ENCODE measurements at regions not wholly inside any gene's neighbourhood (a gene's known extent, or its start where the extent isn't known, plus 50 kb on each side); places are given as distances from the start of the nearest gene placed in this dataset.

GRCh38 chr1:25048728-25049127 is 118.7 kb upstream of the RUNX3 start:
- H3K4me3 ChIP-seq (replicated peaks in 1 of 4; ENCODE audit: control extremely low read depth in 1 of 4, insufficient read depth in 1 of 4, low read depth in 3 of 4, low read length in 4 of 4): no peak overlapping the region
- no peak overlapping the region for H3K27ac ChIP-seq (ENCODE audit: insufficient read depth, low read length)
- TF ChIP-seq EZH2 (IDR thresholded peaks at IDR 0.05; ENCODE audit: low read length, missing control alignments) (no peak), CTCF (conservative IDR thresholded peaks at IDR 0.05 in 1 of 2, IDR thresholded peaks at IDR 0.05 in 1 of 2; ENCODE audit: low read depth in 1 of 2, low read length in 2 of 2) (no peak)
- H3K27me3 ChIP-seq (ENCODE audit: control insufficient read depth, insufficient read depth, low read length): no peaks in the 10 kb centered on the region
- no peaks in the 10 kb centered on the region for H3K9me3 ChIP-seq (ENCODE audit: control insufficient read depth, insufficient read depth, low read depth, low read length)
- no peaks in the 10 kb centered on the region for H3K36me3 ChIP-seq (ENCODE audit: control insufficient read depth, insufficient read depth, low read length)
- no peaks in the 10 kb centered on the region for H3K79me2 ChIP-seq (ENCODE audit: control insufficient read depth, insufficient read depth, low read length)
- no peak overlapping the region for H3K4me2 ChIP-seq (ENCODE audit: extremely low read depth, insufficient read depth, low read length)
- H3K9ac ChIP-seq (ENCODE audit: insufficient read depth, low read length): no peak overlapping the region
- DNase-seq (ENCODE audit: low read depth in 2 of 2): no peak
- no peaks in the 10 kb centered on the region for H4K20me1 ChIP-seq (ENCODE audit: control insufficient read depth, extremely low read depth, insufficient read depth, low read length)
- H3K4me1 ChIP-seq (ENCODE audit: control insufficient read depth, extremely low read depth, insufficient read depth, low read length): no peaks in the 10 kb centered on the region
- H2AFZ ChIP-seq (ENCODE audit: low read length): no peak overlapping the region

- DNase-seq (ENCODE audit: low read depth in 2 of 2): no peak
- H3K27me3 ChIP-seq (ENCODE audit: control insufficient read depth, insufficient read depth, low read length): no peaks in the 10 kb centered on the region
Observed at GRCh38 chr1:25047506-25048240, 117.6 kb upstream of the RUNX3 start.

GRCh38 chr1:25046194-25046532 is 116.1 kb upstream of the RUNX3 start:
- Histone ChIP-seq H3K4me2 (ENCODE audit: extremely low read depth, insufficient read depth, low read length) (no peak overlapping the region), H3K36me3 (ENCODE audit: control insufficient read depth, insufficient read depth, low read length) (no peaks in the 10 kb centered on the region), H3K4me3 (replicated peaks in 1 of 4; ENCODE audit: control extremely low read depth in 1 of 4, insufficient read depth in 1 of 4, low read depth in 3 of 4, low read length in 4 of 4) (no peak overlapping the region), H3K4me1 (ENCODE audit: control insufficient read depth, extremely low read depth, insufficient read depth, low read length) (no peaks in the 10 kb centered on the region), H3K27me3 (ENCODE audit: control insufficient read depth, insufficient read depth, low read length) (no peaks in the 10 kb centered on the region), H3K9me3 (ENCODE audit: control insufficient read depth, insufficient read depth, low read depth, low read length) (no peaks in the 10 kb centered on the region), H3K27ac (ENCODE audit: insufficient read depth, low read length) (no peak overlapping the region), H3K79me2 (ENCODE audit: control insufficient read depth, insufficient read depth, low read length) (no peaks in the 10 kb centered on the region), H4K20me1 (ENCODE audit: control insufficient read depth, extremely low read depth, insufficient read depth, low read length) (no peaks in the 10 kb centered on the region), H3K9ac (ENCODE audit: insufficient read depth, low read length) (no peak overlapping the region), H2AFZ (ENCODE audit: low read length) (no peak overlapping the region)
- no peak for DNase-seq (ENCODE audit: low read depth in 2 of 2)
- TF ChIP-seq CTCF (conservative IDR thresholded peaks at IDR 0.05 in 1 of 2, IDR thresholded peaks at IDR 0.05 in 1 of 2; ENCODE audit: low read depth in 1 of 2, low read length in 2 of 2) (no peak), EZH2 (IDR thresholded peaks at IDR 0.05; ENCODE audit: low read length, missing control alignments) (no peak)

More at GRCh38 chr1:25047506-25048240, 117.6 kb upstream of the RUNX3 start:
- Histone ChIP-seq H3K36me3 (ENCODE audit: control insufficient read depth, insufficient read depth, low read length) (no peaks in the 10 kb centered on the region), H2AFZ (ENCODE audit: low read length) (no peak overlapping the region), H3K9ac (ENCODE audit: insufficient read depth, low read length) (no peak overlapping the region), H3K4me1 (ENCODE audit: control insufficient read depth, extremely low read depth, insufficient read depth, low read length) (no peaks in the 10 kb centered on the region), H3K27ac (ENCODE audit: insufficient read depth, low read length) (no peak overlapping the region), H3K4me3 (replicated peaks in 1 of 4; ENCODE audit: control extremely low read depth in 1 of 4, insufficient read depth in 1 of 4, low read depth in 3 of 4, low read length in 4 of 4) (no peak overlapping the region), H3K4me2 (ENCODE audit: extremely low read depth, insufficient read depth, low read length) (no peak overlapping the region), H4K20me1 (ENCODE audit: control insufficient read depth, extremely low read depth, insufficient read depth, low read length) (no peaks in the 10 kb centered on the region), H3K79me2 (ENCODE audit: control insufficient read depth, insufficient read depth, low read length) (no peaks in the 10 kb centered on the region), H3K9me3 (ENCODE audit: control insufficient read depth, insufficient read depth, low read depth, low read length) (no peaks in the 10 kb centered on the region)
- TF ChIP-seq EZH2 (IDR thresholded peaks at IDR 0.05; ENCODE audit: low read length, missing control alignments) (no peak), CTCF (conservative IDR thresholded peaks at IDR 0.05 in 1 of 2, IDR thresholded peaks at IDR 0.05 in 1 of 2; ENCODE audit: low read depth in 1 of 2, low read length in 2 of 2) (no peak)
